Epithelial cell of proximal tubule (primary cell): ENCODE measurements at regions not wholly inside any gene's neighbourhood (a gene's known extent, or its start where the extent isn't known, plus 50 kb on each side); places are given as distances from the start of the nearest gene placed in this dataset.

ENCODE experiments used
- DNase-seq: peaks from one replicate; pipeline ENCODE4 v3.0.0-alpha.2; 2011; ENCODE audit warnings: low read depth
- H3K4me3 ChIP-seq: 2 replicates; pipeline ENCODE4 v1.5.1; 2011; ENCODE audit warnings: low read depth, mild to moderate bottlenecking, low read length
- TF ChIP-seq, protein P1 (sequence below): conservative IDR thresholded peaks from 2 replicates; pipeline ENCODE4 v1.5.1; 2012; ENCODE audit warnings: low read depth, mild to moderate bottlenecking, low read length

DNA sequence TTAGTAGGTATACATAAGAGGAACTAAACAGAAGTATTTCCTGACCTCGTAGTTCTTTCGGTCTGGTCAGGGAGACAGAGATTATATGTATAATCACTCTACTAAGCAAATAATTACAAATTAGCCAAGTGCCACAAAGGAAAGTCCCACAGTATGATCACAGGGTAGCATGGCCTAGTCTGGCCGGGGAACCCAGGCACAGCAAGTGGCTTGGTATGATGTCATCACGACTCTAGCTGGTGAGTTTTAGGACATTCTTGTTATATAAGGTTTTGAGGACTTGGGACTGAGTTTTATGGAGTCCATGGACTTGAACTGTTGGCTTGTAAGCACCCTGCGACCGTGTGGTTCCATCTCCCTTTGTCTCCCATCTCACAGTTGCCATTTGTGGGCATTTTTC is 316.5 kb upstream of the ZFHX3 start:
- no peak for DNase-seq
- H3K4me3 ChIP-seq = no peak overlapping the region
- TF ChIP-seq, protein P1, sequence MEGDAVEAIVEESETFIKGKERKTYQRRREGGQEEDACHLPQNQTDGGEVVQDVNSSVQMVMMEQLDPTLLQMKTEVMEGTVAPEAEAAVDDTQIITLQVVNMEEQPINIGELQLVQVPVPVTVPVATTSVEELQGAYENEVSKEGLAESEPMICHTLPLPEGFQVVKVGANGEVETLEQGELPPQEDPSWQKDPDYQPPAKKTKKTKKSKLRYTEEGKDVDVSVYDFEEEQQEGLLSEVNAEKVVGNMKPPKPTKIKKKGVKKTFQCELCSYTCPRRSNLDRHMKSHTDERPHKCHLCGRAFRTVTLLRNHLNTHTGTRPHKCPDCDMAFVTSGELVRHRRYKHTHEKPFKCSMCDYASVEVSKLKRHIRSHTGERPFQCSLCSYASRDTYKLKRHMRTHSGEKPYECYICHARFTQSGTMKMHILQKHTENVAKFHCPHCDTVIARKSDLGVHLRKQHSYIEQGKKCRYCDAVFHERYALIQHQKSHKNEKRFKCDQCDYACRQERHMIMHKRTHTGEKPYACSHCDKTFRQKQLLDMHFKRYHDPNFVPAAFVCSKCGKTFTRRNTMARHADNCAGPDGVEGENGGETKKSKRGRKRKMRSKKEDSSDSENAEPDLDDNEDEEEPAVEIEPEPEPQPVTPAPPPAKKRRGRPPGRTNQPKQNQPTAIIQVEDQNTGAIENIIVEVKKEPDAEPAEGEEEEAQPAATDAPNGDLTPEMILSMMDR = no peak

DNA sequence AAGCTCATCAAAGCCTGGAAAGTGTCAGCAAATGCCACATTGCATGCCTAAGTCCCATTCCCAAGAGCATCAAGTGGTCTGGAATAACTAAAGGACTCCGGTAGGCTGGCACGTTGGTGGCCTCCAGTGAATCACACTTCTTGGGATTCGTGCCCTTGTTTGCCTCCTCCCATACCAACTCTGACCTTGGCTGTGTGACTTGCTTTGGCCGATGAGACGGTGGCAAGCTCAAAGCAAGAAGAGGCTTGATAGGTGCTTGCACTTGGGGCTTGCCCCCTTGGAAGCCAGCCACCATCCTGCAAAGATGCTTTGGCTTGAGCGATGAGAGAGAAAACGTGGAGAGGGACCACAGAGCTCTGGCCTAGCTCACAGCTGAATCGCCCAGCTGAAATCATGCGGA is 313.1 kb upstream of the ZFHX3 start:
- no peak for DNase-seq
- TF ChIP-seq, protein P1 = no peak
- no peak overlapping the region for H3K4me3 ChIP-seq

DNA sequence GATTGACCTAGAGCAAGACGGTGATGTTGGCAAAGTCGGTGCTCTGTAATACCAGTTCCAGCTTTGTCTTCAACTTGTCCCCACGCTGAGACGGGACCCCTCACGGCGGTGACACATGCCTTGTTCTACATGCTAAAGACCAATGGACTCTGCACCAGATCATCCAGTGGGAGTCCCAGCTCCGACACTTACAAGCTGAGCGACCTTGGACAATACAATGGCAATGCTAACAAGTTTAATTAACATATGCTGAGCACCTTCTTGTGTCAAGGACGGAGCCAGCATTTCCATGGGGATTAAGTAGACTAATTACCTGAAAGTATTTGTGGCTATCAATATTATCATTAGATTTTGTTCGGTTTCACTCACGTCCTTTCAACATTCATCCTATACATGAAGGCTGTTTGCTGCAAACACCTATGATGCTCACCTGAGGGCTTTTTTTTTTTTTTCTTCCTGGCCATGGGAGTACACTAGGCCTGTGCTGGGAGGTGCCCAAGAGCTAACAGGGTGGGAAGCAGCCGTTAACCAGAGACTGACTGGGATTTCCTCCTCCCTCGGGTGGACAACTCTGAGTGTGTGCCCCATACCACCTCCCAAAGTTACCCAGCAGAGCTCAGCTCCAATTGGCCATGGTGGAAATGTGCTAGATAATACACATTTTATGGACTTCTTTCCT is 308.6 kb upstream of the ZFHX3 start:
- no peak for DNase-seq
- TF ChIP-seq, protein P1 = no peak
- H3K4me3 ChIP-seq = no peak overlapping the region

DNA sequence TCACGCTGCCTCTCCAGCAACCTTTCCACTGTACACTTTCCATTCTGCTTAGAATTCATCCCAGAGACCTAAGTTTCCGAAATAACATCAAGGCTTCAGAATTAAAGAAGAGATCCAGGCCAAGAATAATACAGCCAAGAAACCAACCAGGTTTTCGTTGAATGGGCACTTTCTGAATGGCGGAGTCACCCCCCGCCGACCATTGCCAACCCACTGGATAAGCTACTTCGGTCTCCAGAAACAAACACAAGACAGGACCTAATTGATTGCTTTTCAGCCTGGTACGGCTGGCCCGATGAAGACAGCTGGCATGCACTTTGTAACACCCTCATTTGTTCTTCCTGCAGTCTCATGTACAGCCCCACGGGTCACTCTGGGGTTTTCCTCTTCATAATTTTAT is 308.1 kb upstream of the ZFHX3 start:
- no peak for DNase-seq
- TF ChIP-seq, protein P1 = no peak
- no peak overlapping the region for H3K4me3 ChIP-seq

DNA sequence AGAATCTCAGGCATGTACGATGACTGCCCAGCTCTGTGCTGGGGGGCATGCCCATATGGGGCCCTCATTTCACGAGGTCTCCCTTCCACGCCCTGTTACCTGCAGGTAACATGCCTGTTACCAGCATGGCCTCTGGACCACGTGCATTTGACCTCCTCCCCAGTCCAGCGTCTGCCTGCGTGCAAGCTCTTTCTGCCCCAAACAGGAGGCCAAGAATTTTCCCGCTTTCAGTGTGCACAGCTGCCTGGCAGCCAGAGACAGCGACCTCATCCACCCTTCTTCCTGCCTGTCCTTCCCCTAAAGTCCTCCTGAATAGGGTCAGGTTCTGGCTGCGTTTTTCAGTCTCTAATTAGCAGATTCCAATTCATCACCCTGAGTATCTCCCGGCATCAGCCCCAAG is 306.5 kb upstream of the ZFHX3 start:
- TF ChIP-seq, protein P1 = no peak
- H3K4me3 ChIP-seq = no peak overlapping the region
- no peak for DNase-seq

DNA sequence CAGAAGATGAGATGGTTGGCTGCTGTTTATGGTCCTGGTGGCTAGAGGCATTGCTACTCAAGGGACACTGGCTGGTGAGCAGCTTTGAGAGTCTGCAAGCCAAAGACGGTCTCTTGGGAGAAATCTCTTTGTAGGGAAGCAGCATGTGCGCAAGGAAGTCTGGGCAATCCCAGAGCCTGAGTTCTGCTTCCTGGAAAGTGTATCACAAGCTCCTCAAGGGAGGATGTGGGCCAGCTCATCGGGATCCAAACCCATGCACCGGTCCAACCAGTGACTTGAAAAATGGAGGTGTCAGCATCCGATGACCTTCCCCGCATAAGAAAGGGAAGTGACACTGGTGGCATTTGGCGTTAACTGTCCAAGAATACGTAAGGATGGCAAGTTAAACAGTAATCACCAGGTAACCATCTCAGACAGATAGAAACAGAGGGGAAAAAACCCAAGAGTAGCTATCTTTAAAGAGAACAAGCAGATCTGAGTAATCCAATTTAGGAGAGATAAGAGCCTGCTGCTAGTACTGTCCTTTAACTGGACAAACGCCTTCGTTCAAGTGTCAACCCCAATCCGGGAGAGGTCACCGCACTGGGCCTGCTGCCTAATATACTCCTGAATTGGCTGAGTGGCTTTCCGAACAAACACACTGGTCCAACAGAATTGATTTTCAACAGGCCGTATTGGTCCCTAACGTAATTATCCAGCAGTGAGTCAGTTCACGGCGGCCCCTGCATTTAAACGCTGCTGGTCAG is 303.0 kb upstream of the ZFHX3 start:
- TF ChIP-seq, protein P1 = no peak
- no peak overlapping the region for H3K4me3 ChIP-seq
- DNase-seq = no peak
